ENCODE measurements at regions not wholly inside any gene's neighbourhood (a gene's known extent, or its start where the extent isn't known, plus 50 kb on each side); places are given as distances from the start of the nearest gene placed in this dataset.

DNA sequence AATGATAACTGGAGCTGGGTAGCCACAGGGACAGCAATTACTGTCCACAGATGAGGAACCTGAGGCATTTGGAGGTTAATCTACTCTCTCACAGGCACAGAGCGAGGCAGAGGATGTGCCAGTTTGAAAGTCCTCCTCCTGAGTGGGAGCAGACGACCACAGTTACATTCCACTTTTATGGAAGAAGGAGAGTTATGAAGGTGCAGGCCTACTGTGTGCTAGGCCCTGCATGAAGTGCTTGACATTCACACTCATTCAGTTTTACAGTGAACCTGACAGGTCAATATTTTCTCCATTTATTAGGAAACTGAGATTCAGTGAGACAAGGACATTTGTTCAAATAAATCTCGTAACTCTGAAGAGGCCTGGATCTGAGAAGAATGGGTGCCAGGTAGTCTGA, 142.0 kb downstream of the TDRD15 start:
- Histone ChIP-seq H3K27ac (no peak overlapping the region), H3K9me3 (no peaks in the 10 kb centered on the region), H3K4me1 (no peaks in the 10 kb centered on the region), H3K4me3 (no peak overlapping the region), H3K36me3 (no peaks in the 10 kb centered on the region), H3K27me3 (no peaks in the 10 kb centered on the region)
- in situ Hi-C loops (cut with MboI; ENCODE audit: low sequenced_read_pairs in 4 of 4), result no loop called here
- intact Hi-C loops (cut with DNase I; ENCODE audit: low total_unique reads), result no loop called here
- ATAC-seq, result no peak
- TF ChIP-seq, protein P1, sequence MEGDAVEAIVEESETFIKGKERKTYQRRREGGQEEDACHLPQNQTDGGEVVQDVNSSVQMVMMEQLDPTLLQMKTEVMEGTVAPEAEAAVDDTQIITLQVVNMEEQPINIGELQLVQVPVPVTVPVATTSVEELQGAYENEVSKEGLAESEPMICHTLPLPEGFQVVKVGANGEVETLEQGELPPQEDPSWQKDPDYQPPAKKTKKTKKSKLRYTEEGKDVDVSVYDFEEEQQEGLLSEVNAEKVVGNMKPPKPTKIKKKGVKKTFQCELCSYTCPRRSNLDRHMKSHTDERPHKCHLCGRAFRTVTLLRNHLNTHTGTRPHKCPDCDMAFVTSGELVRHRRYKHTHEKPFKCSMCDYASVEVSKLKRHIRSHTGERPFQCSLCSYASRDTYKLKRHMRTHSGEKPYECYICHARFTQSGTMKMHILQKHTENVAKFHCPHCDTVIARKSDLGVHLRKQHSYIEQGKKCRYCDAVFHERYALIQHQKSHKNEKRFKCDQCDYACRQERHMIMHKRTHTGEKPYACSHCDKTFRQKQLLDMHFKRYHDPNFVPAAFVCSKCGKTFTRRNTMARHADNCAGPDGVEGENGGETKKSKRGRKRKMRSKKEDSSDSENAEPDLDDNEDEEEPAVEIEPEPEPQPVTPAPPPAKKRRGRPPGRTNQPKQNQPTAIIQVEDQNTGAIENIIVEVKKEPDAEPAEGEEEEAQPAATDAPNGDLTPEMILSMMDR (IDR thresholded peaks at IDR 0.05 in 4 of 5, conservative IDR thresholded peaks at IDR 0.05 in 1 of 5), result no peak
- TF ChIP-seq POLR2A (IDR thresholded peaks at IDR 0.05), result no peak
- DNase-seq, result no peak

- Histone ChIP-seq H3K27ac (no peak overlapping the region), H3K9me3 (no peaks in the 10 kb centered on the region), H3K4me3 (no peak overlapping the region), H3K4me1 (no peaks in the 10 kb centered on the region), H3K36me3 (no peaks in the 10 kb centered on the region), H3K27me3 (no peaks in the 10 kb centered on the region)
- ATAC-seq (no peak), DNase-seq (no peak)
- in situ Hi-C loops (cut with MboI; ENCODE audit: low sequenced_read_pairs in 4 of 4), result no loop called here
- intact Hi-C loops (cut with DNase I; ENCODE audit: low total_unique reads), result no loop called here
- no peak for TF ChIP-seq POLR2A (IDR thresholded peaks at IDR 0.05)
Observed at GRCh38 chr2:21267232-21267835, 143.6 kb downstream of the TDRD15 start.

- H3K9me3 ChIP-seq, result no peaks in the 10 kb centered on the region
- H3K27ac ChIP-seq, result no peak overlapping the region
- no peak for TF ChIP-seq POLR2A (IDR thresholded peaks at IDR 0.05)
- TF ChIP-seq, protein P1 (IDR thresholded peaks at IDR 0.05 in 4 of 5, conservative IDR thresholded peaks at IDR 0.05 in 1 of 5), result no peak
- no peaks in the 10 kb centered on the region for H3K36me3 ChIP-seq
- H3K4me3 ChIP-seq, result no peak overlapping the region
- in situ Hi-C loops (cut with MboI; ENCODE audit: low sequenced_read_pairs in 4 of 4), result no loop called here
- ATAC-seq, result no peak
- intact Hi-C loops (cut with DNase I; ENCODE audit: low total_unique reads), result no loop called here
- H3K4me1 ChIP-seq, result no peaks in the 10 kb centered on the region
- no peak for DNase-seq
- H3K27me3 ChIP-seq, result no peaks in the 10 kb centered on the region
Observed at GRCh38 chr2:21268197-21268877, 144.6 kb downstream of the TDRD15 start.

DNA sequence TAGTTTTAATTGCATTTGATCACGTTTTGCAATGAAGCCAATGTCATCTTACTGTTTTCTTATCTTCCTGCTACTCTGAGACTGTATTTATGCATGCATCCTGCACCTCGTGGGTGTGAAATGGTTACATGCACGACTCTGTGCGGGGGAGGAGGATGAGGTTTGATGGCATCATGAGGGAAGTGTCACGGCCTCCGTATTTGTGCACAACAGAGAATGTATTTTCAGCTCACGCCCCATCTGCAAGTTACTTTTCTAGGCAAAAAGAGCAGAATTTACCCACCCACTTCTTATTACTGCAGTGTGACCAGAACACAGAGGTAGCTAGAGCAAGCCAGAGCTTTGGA, 145.1 kb downstream of the TDRD15 start:
- intact Hi-C loops (cut with DNase I; ENCODE audit: low total_unique reads) (no loop called here), in situ Hi-C loops (cut with MboI; ENCODE audit: low sequenced_read_pairs in 4 of 4) (no loop called here)
- Histone ChIP-seq H3K9me3 (no peaks in the 10 kb centered on the region), H3K27me3 (no peaks in the 10 kb centered on the region), H3K4me1 (no peaks in the 10 kb centered on the region), H3K4me3 (no peak overlapping the region), H3K27ac (no peak overlapping the region), H3K36me3 (no peaks in the 10 kb centered on the region)
- ATAC-seq, result no peak
- TF ChIP-seq POLR2A (IDR thresholded peaks at IDR 0.05), result no peak
- TF ChIP-seq, protein P1 (IDR thresholded peaks at IDR 0.05 in 4 of 5, conservative IDR thresholded peaks at IDR 0.05 in 1 of 5), result no peak
- no peak for DNase-seq

GRCh38 chr2:21269382-21269781, 145.6 kb downstream of the TDRD15 start:
- in situ Hi-C loops (cut with MboI; ENCODE audit: low sequenced_read_pairs in 4 of 4), result no loop called here
- no peak overlapping the region for H3K27ac ChIP-seq

More at GRCh38 chr2:21269382-21269781, 145.6 kb downstream of the TDRD15 start:
- TF ChIP-seq, protein P1 (IDR thresholded peaks at IDR 0.05 in 4 of 5, conservative IDR thresholded peaks at IDR 0.05 in 1 of 5), result no peak
- TF ChIP-seq POLR2A (IDR thresholded peaks at IDR 0.05), result no peak
- Histone ChIP-seq H3K4me1 (no peaks in the 10 kb centered on the region), H3K36me3 (no peaks in the 10 kb centered on the region), H3K4me3 (no peak overlapping the region), H3K27me3 (no peaks in the 10 kb centered on the region), H3K9me3 (no peaks in the 10 kb centered on the region)
- ATAC-seq (no peak), DNase-seq (no peak)
- intact Hi-C loops (cut with DNase I; ENCODE audit: low total_unique reads), result no loop called here

All from gastrocnemius medialis (tissue), 4 donors.